ENCODE measurements at regions not wholly inside any gene's neighbourhood (a gene's known extent, or its start where the extent isn't known, plus 50 kb on each side); places are given as distances from the start of the nearest gene placed in this dataset.

DNA sequence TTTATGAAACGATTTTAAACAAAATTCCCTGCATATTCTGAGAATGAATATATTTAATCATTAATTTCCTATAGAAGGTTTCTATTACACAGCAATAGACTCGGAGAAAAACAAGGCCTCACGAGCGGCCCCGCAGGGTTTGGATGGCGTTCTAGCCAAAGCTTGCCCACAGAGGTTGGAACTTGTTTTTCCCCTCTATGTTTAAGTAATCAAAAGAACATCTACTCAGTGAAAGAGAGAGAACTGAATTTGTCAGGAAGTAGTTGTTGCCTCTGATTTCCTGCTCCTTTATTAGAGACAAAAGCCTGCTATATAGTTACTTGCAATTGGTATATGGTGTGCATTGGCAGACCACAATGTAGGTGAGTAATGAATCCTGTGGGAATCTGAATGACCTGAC is 82.1 kb upstream of the HEY2 start:
- H3F3A ChIP-seq (replicated peaks; ENCODE audit: insufficient read depth), result no peaks in the 10 kb centered on the region
- CTCF ChIA-PET, result no interaction called here

DNA sequence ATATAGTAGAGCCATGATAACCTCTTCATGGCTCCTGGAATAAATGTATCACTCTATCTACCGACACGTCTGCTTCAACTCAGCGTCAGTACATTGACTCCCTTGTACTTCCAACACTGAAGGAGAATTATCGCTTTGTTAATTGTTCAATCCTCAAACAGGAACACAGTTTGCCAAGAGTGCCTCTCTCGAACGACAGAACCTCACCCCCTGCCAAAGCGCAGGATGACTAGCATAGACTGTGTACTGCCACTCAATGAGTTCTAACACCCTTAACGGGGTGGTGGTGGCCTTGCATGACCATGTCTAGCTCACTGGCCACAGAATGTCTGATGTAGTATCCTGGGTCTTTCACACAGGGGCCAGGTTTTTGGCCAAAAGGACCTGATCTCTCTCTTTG is 81.4 kb upstream of the HEY2 start:
- H3K79me2 ChIP-seq (ENCODE audit: insufficient read depth), result no peaks in the 10 kb centered on the region
- no peak overlapping the region for H3K4me3 ChIP-seq (ENCODE audit: low read depth in 2 of 2, low read length in 1 of 2)
- TF ChIP-seq, protein P1, sequence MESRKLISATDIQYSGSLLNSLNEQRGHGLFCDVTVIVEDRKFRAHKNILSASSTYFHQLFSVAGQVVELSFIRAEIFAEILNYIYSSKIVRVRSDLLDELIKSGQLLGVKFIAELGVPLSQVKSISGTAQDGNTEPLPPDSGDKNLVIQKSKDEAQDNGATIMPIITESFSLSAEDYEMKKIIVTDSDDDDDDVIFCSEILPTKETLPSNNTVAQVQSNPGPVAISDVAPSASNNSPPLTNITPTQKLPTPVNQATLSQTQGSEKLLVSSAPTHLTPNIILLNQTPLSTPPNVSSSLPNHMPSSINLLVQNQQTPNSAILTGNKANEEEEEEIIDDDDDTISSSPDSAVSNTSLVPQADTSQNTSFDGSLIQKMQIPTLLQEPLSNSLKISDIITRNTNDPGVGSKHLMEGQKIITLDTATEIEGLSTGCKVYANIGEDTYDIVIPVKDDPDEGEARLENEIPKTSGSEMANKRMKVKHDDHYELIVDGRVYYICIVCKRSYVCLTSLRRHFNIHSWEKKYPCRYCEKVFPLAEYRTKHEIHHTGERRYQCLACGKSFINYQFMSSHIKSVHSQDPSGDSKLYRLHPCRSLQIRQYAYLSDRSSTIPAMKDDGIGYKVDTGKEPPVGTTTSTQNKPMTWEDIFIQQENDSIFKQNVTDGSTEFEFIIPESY (IDR thresholded peaks at IDR 0.05; ENCODE audit: borderline replicate concordance, low read depth), result no peak
- no peak for TF ChIP-seq EP300 (IDR thresholded peaks at IDR 0.05; ENCODE audit: borderline replicate concordance in 1 of 2, low read depth in 1 of 2, low read length in 1 of 2)
- TF ChIP-seq, protein P2, sequence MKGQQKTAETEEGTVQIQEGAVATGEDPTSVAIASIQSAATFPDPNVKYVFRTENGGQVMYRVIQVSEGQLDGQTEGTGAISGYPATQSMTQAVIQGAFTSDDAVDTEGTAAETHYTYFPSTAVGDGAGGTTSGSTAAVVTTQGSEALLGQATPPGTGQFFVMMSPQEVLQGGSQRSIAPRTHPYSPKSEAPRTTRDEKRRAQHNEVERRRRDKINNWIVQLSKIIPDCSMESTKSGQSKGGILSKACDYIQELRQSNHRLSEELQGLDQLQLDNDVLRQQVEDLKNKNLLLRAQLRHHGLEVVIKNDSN (IDR thresholded peaks at IDR 0.05; ENCODE audit: borderline replicate concordance, low read depth), result no peak
- no peak for TF ChIP-seq RFX5 (IDR thresholded peaks at IDR 0.05; ENCODE audit: low read length)
- no peak for TF ChIP-seq TEAD4 (IDR thresholded peaks at IDR 0.05; ENCODE audit: borderline replicate concordance, insufficient read depth)
- TF ChIP-seq JUND (IDR thresholded peaks at IDR 0.05), result no peak
- TF ChIP-seq CHD2 (IDR thresholded peaks at IDR 0.05; ENCODE audit: low read length, partially characterized antibody), result no peak
- TF ChIP-seq FOXM1 (IDR thresholded peaks at IDR 0.05; ENCODE audit: low read depth), result no peak
- no peak overlapping the region for H2AFZ ChIP-seq (ENCODE audit: low read depth)
- H3K9me2 ChIP-seq, result no peaks in the 10 kb centered on the region
- no peaks in the 10 kb centered on the region for H3K27me3 ChIP-seq (ENCODE audit: insufficient read depth)
- no peaks in the 10 kb centered on the region for H3K36me3 ChIP-seq (replicated peaks in 1 of 2; ENCODE audit: control insufficient read depth in 1 of 2, insufficient read depth in 2 of 2, low read length in 1 of 2)
- no peak for DNase-seq
- 9% methylated on average over 8 of the region's 8 CpGs for WGBS (ENCODE audit: low lambda C conversion rate)
- ChIA-PET CTCF (interaction anchor here (0.6 kb wide), 1 partner anchor 9 kb away, joined by 3 read pairs; no protein-coding TSS in a partner anchor), POLR2A (no interaction called here)
- no peaks in the 10 kb centered on the region for H3K4me1 ChIP-seq (ENCODE audit: control insufficient read depth in 1 of 2, insufficient read depth in 2 of 2, low read depth in 1 of 2, low read length in 1 of 2)
- no peaks in the 10 kb centered on the region for H3F3A ChIP-seq (replicated peaks; ENCODE audit: insufficient read depth)
- no peak overlapping the region for H3K9ac ChIP-seq
- H3K27ac ChIP-seq (ENCODE audit: low read depth in 2 of 2, low read length in 1 of 2), result no peak overlapping the region
- H4K20me1 ChIP-seq (ENCODE audit: insufficient read depth), result no peaks in the 10 kb centered on the region
- H3K4me2 ChIP-seq, result no peak overlapping the region
- H3K9me3 ChIP-seq, result no peaks in the 10 kb centered on the region

More for the DNA sequence above, 82.1 kb upstream of the HEY2 start:
- Histone ChIP-seq H2AFZ (ENCODE audit: low read depth) (no peak overlapping the region), H3K9me3 (no peaks in the 10 kb centered on the region), H3K4me3 (ENCODE audit: low read depth in 2 of 2, low read length in 1 of 2) (no peak overlapping the region), H3K9me2 (no peaks in the 10 kb centered on the region), H3K36me3 (replicated peaks in 1 of 2; ENCODE audit: control insufficient read depth in 1 of 2, insufficient read depth in 2 of 2, low read length in 1 of 2) (no peaks in the 10 kb centered on the region), H3K9ac (no peak overlapping the region), H3K4me1 (ENCODE audit: control insufficient read depth in 1 of 2, insufficient read depth in 2 of 2, low read depth in 1 of 2, low read length in 1 of 2) (no peaks in the 10 kb centered on the region), H3K27me3 (ENCODE audit: insufficient read depth) (no peaks in the 10 kb centered on the region), H3K4me2 (no peak overlapping the region), H3K27ac (ENCODE audit: low read depth in 2 of 2, low read length in 1 of 2) (no peak overlapping the region), H4K20me1 (ENCODE audit: insufficient read depth) (no peaks in the 10 kb centered on the region), H3K79me2 (ENCODE audit: insufficient read depth) (no peaks in the 10 kb centered on the region)
- DNase-seq, result no peak
- 1% methylated on average over 6 of the region's 6 CpGs for WGBS (ENCODE audit: low lambda C conversion rate)
- TF ChIP-seq, protein P3, sequence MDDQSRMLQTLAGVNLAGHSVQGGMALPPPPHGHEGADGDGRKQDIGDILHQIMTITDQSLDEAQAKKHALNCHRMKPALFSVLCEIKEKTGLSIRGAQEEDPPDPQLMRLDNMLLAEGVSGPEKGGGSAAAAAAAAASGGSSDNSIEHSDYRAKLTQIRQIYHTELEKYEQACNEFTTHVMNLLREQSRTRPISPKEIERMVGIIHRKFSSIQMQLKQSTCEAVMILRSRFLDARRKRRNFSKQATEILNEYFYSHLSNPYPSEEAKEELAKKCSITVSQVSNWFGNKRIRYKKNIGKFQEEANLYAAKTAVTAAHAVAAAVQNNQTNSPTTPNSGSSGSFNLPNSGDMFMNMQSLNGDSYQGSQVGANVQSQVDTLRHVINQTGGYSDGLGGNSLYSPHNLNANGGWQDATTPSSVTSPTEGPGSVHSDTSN (IDR thresholded peaks at IDR 0.05), result no peak
- no peak for TF ChIP-seq RXRA (IDR thresholded peaks at IDR 0.05; ENCODE audit: borderline replicate concordance, low read depth)
- POLR2A ChIA-PET, result no interaction called here
